ENCODE measurements at regions not wholly inside any gene's neighbourhood (a gene's known extent, or its start where the extent isn't known, plus 50 kb on each side); places are given as distances from the start of the nearest gene placed in this dataset.
A peak's percentile ranks its signal among the peaks of the same experiment; 100 is the strongest.

DNA sequence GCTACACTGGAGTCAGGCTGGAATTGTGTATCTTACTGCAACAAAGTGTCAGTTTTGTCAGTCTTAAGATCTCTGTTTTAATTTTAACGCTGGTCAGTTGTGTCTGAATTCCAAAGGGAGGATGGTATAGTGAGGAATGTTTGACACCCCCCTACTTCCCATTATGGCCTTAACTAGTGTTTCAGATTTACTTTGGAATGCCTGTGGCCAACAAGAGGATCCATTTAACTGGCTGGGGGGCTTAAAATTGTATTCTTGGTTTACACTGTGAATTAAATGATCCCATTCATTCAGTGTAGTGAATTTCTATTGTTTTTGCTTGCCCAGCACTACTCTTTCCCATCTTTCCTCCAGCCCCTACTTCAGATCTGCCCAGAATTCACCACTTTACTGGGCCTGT, 75.8 kb upstream of the IQCM start:
- H3K9me3 ChIP-seq (ENCODE audit: insufficient read depth, low read depth, low read length), result no peaks in the 10 kb centered on the region
- no peaks in the 10 kb centered on the region for H3F3A ChIP-seq (ENCODE audit: low read depth)

DNA sequence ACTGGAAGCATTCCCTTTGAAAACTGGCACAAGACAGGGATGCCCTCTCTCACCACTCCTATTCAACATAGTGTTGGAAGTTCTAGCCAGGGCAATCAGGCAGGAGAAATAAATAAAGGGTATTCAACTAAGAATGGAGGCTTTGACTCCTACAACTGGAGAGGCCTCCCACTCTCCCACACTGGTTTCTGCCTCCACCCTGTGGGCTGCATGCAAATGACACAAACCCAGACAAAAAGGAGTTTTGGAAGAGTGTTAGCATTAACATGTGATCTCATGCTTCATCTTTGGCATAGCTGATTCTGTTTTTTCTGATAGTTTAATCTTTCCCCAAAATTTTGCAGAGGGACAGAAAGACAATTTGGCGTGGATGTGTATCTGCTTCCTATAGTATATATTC, 80.8 kb upstream of the IQCM start:
- Histone ChIP-seq H3K4me2 (ENCODE audit: low read depth, low read length, poor library complexity, severe bottlenecking) (no peak overlapping the region), H3K9ac (ENCODE audit: low read depth, low read length, poor library complexity, severe bottlenecking) (no peak overlapping the region), H2AFZ (ENCODE audit: low read length) (no peak overlapping the region)

More for the DNA sequence above, 75.8 kb upstream of the IQCM start:
- H3K79me2 ChIP-seq (ENCODE audit: insufficient read depth, low read length), result no peaks in the 10 kb centered on the region
- H3K36me3 ChIP-seq (ENCODE audit: insufficient read depth, low read length), result no peaks in the 10 kb centered on the region
- H3K4me3 ChIP-seq (ENCODE audit: low read length, poor library complexity, severe bottlenecking), result no peak overlapping the region
- H3K9ac ChIP-seq (ENCODE audit: low read depth, low read length, poor library complexity, severe bottlenecking), result no peak overlapping the region
- TF ChIP-seq EZH2phosphoT487 (IDR thresholded peaks at IDR 0.05; ENCODE audit: borderline replicate concordance), result no peak
- TF ChIP-seq, protein P1, sequence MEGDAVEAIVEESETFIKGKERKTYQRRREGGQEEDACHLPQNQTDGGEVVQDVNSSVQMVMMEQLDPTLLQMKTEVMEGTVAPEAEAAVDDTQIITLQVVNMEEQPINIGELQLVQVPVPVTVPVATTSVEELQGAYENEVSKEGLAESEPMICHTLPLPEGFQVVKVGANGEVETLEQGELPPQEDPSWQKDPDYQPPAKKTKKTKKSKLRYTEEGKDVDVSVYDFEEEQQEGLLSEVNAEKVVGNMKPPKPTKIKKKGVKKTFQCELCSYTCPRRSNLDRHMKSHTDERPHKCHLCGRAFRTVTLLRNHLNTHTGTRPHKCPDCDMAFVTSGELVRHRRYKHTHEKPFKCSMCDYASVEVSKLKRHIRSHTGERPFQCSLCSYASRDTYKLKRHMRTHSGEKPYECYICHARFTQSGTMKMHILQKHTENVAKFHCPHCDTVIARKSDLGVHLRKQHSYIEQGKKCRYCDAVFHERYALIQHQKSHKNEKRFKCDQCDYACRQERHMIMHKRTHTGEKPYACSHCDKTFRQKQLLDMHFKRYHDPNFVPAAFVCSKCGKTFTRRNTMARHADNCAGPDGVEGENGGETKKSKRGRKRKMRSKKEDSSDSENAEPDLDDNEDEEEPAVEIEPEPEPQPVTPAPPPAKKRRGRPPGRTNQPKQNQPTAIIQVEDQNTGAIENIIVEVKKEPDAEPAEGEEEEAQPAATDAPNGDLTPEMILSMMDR (conservative IDR thresholded peaks at IDR 0.05; ENCODE audit: low read length), result no peak
- H3K4me1 ChIP-seq (ENCODE audit: insufficient read depth, low read length, poor library complexity, severe bottlenecking), result no peaks in the 10 kb centered on the region
- no peak overlapping the region for H3K4me2 ChIP-seq (ENCODE audit: low read depth, low read length, poor library complexity, severe bottlenecking)
- no peak overlapping the region for H2AFZ ChIP-seq (ENCODE audit: low read length)
- H4K20me1 ChIP-seq (ENCODE audit: insufficient read depth, low read length, poor library complexity, severe bottlenecking), result no peaks in the 10 kb centered on the region
- no peaks in the 10 kb centered on the region for H3K9me2 ChIP-seq (replicated peaks; ENCODE audit: low read depth, low read length)
- H3K27me3 ChIP-seq (ENCODE audit: insufficient read depth, low read length, poor library complexity, severe bottlenecking), result no peaks in the 10 kb centered on the region

DNA sequence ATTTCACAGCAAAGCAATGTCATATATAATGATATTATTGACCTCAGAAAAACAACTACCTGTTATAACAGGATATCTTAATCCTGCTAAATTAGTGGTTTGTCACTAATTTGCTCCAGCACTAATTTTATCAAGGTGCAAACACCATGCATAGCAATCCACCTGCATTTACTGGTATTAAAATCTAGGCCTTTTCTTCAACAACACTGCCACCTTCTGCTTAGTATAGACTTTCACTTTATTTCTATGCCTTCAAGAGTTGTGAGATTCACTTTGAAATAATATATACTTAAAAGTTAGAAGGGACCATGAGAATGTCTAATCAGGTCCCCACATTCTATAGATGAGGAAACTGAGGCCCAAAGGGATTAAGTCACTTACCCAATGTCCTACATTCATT, 82.1 kb upstream of the IQCM start:
- Histone ChIP-seq H3K4me1 (ENCODE audit: insufficient read depth, low read length, poor library complexity, severe bottlenecking) (no peaks in the 10 kb centered on the region), H3K9me2 (replicated peaks; ENCODE audit: low read depth, low read length) (no peaks in the 10 kb centered on the region), H2AFZ (ENCODE audit: low read length) (no peak overlapping the region), H4K20me1 (ENCODE audit: insufficient read depth, low read length, poor library complexity, severe bottlenecking) (no peaks in the 10 kb centered on the region), H3K9ac (ENCODE audit: low read depth, low read length, poor library complexity, severe bottlenecking) (no peak overlapping the region), H3K9me3 (ENCODE audit: insufficient read depth, low read depth, low read length) (no peaks in the 10 kb centered on the region), H3F3A (ENCODE audit: low read depth) (no peaks in the 10 kb centered on the region), H3K79me2 (ENCODE audit: insufficient read depth, low read length) (no peaks in the 10 kb centered on the region), H3K36me3 (ENCODE audit: insufficient read depth, low read length) (no peaks in the 10 kb centered on the region), H3K27me3 (ENCODE audit: insufficient read depth, low read length, poor library complexity, severe bottlenecking) (no peaks in the 10 kb centered on the region), H3K4me3 (ENCODE audit: low read length, poor library complexity, severe bottlenecking) (no peak overlapping the region), H3K4me2 (ENCODE audit: low read depth, low read length, poor library complexity, severe bottlenecking) (no peak overlapping the region)
- no peak for TF ChIP-seq EZH2phosphoT487 (IDR thresholded peaks at IDR 0.05; ENCODE audit: borderline replicate concordance)
- TF ChIP-seq, protein P1 (conservative IDR thresholded peaks at IDR 0.05; ENCODE audit: low read length), result peak; percentile 51

More for the DNA sequence above, 80.8 kb upstream of the IQCM start:
- no peaks in the 10 kb centered on the region for H3K9me3 ChIP-seq (ENCODE audit: insufficient read depth, low read depth, low read length)
- H3K27me3 ChIP-seq (ENCODE audit: insufficient read depth, low read length, poor library complexity, severe bottlenecking), result no peaks in the 10 kb centered on the region
- H3F3A ChIP-seq (ENCODE audit: low read depth), result no peaks in the 10 kb centered on the region
- TF ChIP-seq, protein P1 (conservative IDR thresholded peaks at IDR 0.05; ENCODE audit: low read length), result no peak
- TF ChIP-seq EZH2phosphoT487 (IDR thresholded peaks at IDR 0.05; ENCODE audit: borderline replicate concordance), result no peak
- no peaks in the 10 kb centered on the region for H3K9me2 ChIP-seq (replicated peaks; ENCODE audit: low read depth, low read length)
- H3K79me2 ChIP-seq (ENCODE audit: insufficient read depth, low read length), result no peaks in the 10 kb centered on the region
- no peaks in the 10 kb centered on the region for H3K36me3 ChIP-seq (ENCODE audit: insufficient read depth, low read length)
- H3K4me3 ChIP-seq (ENCODE audit: low read length, poor library complexity, severe bottlenecking), result no peak overlapping the region
- H3K4me1 ChIP-seq (ENCODE audit: insufficient read depth, low read length, poor library complexity, severe bottlenecking), result no peaks in the 10 kb centered on the region
- H4K20me1 ChIP-seq (ENCODE audit: insufficient read depth, low read length, poor library complexity, severe bottlenecking), result no peaks in the 10 kb centered on the region
